ENCODE measurements at regions not wholly inside any gene's neighbourhood (a gene's known extent, or its start where the extent isn't known, plus 50 kb on each side); places are given as distances from the start of the nearest gene placed in this dataset.
"Not testable (repeated sequence)": the region's sequence is repeated elsewhere in the genome, so short reads cannot be mapped to it uniquely, and the experiment has no call there.

- peak; percentile 17 for DNase-seq
Measured at GRCh38 chr10:9342885-9343570, 1288.5 kb downstream of the GATA3 start.

DNA sequence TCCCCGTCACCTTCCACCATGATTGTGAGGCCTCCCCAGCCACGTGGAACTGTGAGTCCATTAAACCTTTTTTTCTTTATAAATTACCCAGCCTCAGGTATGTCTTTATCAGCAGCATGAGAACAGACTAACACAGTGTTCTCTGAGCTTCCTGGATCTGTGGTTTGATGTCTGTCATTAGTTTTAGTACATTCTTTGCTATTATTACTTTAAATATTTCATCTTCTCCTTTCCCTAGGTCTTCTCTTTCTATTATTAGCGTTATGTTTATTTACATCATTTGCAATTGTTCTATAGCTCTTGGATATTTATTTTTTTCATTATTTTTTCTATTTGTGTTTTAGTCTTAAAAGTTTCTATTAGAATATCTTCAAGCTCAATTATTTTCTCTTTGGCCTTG is 1293.4 kb downstream of the GATA3 start:
- DNase-seq, result not testable (repeated sequence)

GRCh38 chr10:9357471-9357870 is 1303.0 kb downstream of the GATA3 start:
- no peak for DNase-seq

DNA sequence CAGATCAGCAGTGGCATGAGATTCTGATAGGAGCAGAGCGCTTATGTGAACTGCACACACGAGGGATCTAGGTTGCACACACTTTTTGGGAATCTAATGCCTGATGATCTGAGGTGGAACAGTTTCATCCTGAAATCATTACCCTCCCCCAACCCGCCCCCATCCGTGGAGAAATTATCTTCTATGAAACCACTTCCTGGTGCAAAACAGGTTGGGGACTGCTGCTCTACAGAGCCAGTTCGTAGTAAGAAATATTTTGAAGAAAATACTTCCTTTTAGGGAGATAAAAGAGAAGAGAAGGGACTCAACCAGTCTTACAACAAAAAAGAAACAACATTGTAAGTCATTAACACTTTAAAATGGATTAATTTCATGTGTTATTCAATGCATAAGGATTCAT is 1308.2 kb downstream of the GATA3 start:
- no peak for DNase-seq

- no peak for DNase-seq
Measured at GRCh38 chr10:9379183-9379582, 1324.7 kb downstream of the GATA3 start.

DNA sequence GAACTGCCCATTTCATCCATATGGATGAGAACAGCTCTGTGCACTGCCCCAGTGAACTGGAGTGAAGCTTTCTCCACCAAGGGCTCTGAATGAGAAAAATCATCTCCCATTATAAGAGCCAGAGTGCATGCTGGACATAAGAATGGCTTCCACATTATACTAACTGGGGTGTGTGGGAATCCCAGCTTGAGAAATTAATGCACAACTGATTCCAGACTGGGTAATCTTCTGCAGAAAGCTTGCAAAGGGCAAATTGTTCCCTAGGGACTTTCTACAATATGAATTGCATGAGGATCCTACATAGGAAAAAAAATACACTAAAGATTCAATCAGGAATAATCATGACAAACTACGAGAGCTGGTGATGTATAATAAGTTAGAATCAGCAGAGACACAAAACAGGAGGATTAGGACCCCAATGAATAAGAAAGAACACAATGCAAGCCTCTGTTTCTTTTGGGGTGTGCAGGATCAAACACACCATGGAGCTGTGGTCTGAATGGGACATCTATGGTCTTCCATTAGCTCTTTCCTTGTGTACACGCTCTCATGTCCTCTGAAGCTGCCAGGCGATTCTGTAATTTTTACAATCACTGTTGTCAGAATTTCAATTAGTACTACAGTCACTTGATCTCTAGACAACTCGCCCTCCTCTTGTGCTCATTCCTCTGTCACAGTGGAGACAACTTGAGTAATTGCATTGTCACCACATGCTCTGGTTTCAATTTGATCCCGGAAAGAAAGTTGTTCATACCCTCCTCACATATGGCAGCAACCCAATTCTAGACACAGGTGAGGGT is 1327.4 kb downstream of the GATA3 start:
- DNase-seq, result no peak

GRCh38 chr10:9382533-9382866 is 1328.0 kb downstream of the GATA3 start:
- DNase-seq, result no peak

- no peak for DNase-seq
Measured at GRCh38 chr10:9390516-9390915, 1336.0 kb downstream of the GATA3 start.

DNA sequence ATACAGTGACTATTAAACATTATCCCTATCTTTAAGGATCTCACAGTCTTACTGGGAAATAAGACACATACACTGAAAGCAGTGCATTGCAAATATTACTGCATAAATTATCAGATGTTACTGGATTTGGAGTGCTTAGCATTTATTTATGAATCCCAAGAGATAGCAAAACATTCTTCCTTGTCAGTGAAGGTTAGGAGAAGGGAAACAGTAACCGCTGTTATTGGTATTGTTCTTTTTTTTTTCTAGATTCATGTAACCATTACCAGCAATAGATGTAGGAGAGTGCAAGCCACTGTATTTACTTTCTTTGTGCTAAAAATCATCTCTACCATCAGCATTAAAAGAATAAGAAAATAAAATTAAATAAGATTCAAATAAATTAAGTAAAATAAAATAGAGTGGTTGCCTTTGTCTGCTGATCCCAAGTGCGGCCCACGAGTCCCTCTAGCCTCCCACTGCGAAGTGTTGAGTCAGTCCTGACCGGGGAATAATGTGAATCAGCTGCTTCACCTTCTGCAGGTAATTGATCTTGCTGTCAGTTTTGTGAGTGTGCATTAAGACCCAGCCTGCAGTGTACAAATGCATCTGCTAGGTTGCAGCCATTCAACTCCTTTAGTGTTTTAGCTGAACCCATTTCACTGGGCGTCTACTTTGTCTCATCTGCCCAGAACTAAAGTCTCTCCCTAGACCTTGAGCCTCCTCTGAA is 1344.9 kb downstream of the GATA3 start:
- DNase-seq, result no peak

GRCh38 chr10:9402067-9402466 is 1347.6 kb downstream of the GATA3 start:
- DNase-seq, result peak; percentile 4

GRCh38 chr10:9402507-9403195 is 1348.2 kb downstream of the GATA3 start:
- DNase-seq, result not testable (repeated sequence)

DNA sequence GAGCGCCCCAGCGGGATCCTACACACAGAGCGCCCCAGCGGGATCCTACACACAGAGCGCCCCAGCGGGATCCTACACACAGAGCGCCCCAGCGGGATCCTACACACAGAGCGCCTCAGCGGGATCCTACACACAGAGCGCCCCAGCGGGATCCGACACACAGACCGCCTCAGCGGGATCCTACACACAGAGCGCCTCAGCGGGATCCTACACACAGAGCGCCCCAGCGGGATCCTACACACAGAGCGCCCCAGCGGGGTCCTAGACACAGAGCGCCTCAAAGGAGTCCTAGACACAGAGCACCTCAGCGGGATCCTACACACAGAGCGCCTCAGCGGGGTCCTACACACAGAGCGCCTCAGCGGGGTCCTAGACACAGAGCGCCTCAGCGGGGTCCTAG is 1352.7 kb downstream of the GATA3 start:
- DNase-seq, result not testable (repeated sequence)

- no peak for DNase-seq
Measured at GRCh38 chr10:9416331-9416730, 1361.8 kb downstream of the GATA3 start.

DNA sequence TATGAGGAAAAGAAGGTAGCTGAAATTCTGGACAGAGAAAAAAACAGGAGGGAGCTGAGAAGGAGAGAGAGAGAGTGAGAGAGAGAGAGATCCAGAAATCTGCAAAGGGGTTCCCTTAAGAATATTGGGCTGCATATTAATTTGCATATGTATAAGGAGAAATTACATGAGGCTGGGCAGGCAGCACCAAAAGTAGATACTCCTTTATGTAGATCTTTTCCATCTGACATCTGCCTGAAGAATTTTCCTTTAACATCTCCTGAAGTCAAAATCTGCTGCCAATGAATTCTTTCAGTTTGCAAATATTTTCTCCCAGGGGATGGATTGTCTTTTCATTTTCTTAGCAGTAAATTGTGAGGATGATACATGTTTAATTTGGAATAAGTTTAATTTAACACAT is 1365.3 kb downstream of the GATA3 start:
- no peak for DNase-seq

DNA sequence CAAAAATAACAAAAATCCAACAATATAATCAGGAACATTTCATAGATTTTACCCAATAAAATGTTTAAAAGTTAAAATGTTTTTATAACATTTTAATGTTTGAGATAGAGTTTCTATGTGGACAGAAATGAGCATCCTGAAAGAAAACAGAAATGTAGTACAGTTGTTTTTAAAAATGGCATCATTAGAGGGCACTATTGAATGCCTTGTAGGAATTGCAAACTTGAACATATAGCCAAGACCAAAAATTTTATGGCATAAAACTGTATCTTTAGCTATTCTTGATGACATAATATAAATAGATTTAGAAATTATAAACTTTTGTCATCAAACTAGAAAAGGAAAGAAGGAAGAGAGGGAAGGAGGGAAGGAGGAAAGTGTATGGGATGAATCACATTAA is 1372.7 kb downstream of the GATA3 start:
- DNase-seq, result no peak

GRCh38 chr10:9437131-9437530 is 1382.6 kb downstream of the GATA3 start:
- no peak for DNase-seq

- DNase-seq, result no peak
Measured at GRCh38 chr10:9443758-9444157, 1389.3 kb downstream of the GATA3 start.

GRCh38 chr10:9449530-9449929 is 1395.0 kb downstream of the GATA3 start:
- no peak for DNase-seq

DNA sequence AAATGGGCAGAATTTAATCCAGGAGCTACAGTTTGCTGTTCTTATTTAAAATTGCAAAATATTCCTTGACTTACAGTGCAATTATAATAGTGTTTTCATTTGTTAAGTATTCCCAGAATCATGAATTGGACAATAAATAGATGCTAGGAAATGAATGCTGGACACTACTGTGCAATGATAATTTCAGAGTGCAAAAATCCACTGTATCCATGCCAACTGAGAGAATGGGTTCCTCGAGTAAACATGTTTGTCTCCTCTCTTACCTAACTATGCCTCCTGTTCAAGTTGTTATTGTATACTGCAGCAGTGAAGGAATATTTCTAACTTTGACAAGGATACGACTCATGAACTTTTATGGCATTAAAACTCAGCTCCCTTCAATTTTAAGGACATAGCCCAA is 1396.3 kb downstream of the GATA3 start:
- DNase-seq, result no peak

- no peak for DNase-seq
Measured at GRCh38 chr10:9451211-9451773, 1396.8 kb downstream of the GATA3 start.

GRCh38 chr10:9452056-9452455 is 1397.6 kb downstream of the GATA3 start:
- DNase-seq, result no peak

GRCh38 chr10:9453871-9454270 is 1399.4 kb downstream of the GATA3 start:
- not testable (repeated sequence) for DNase-seq

- DNase-seq, result no peak
Measured at GRCh38 chr10:9469663-9470205, 1415.2 kb downstream of the GATA3 start.

Data from NCI-H774 (cell line).